HG02885 (cell line): ENCODE measurements at regions not wholly inside any gene's neighbourhood (a gene's known extent, or its start where the extent isn't known, plus 50 kb on each side); places are given as distances from the start of the nearest gene placed in this dataset.
"Not testable (repeated sequence)": the region's sequence is repeated elsewhere in the genome, so short reads cannot be mapped to it uniquely, and the experiment has no call there.

ENCODE experiments used
- ATAC-seq: cut with Tn5 transposase; IDR thresholded peaks from one replicate; pipeline ENCODE4 v1.9.1; 2021; ENCODE audit warnings: mild to moderate bottlenecking; ENCODE audit not compliant: unreplicated experiment, poor library complexity

DNA sequence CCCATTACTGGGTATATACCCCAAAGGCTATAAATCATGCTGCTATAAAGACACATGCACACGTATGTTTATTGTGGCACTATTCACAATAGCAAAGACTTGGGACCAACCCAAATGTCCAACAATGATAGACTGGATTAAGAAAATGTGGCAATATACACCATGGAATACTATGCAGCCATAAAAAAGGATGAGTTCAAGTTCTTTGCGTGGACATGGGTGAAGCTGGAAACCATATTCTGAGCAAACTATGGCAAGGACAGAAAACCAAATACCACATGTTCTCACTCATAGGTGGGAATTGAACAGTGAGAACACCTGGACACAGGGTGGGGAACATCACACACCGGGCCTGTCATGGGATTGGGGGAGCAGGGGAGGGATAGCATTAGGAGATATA, 54.4 kb upstream of the MUCL1 start:
- not testable (repeated sequence) for ATAC-seq

DNA sequence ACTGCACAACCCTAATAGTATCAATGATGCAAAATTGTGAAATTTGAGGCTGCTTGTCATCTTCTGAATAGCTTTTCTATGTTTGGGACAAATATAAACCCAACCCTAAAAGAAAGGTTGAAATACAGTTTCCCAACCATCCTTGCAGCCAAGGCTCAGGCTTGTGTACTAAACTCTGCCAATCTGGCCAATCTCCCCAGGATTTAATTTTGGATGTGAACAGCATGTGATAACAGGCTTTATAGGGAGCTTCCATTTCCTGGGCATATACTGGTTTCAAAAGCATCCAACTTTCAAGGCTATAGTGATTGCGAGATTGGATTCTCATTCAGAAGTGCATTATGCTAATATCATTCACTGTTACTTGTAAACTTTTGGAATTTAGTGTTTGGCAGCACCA, 55.7 kb upstream of the MUCL1 start:
- ATAC-seq, result no peak

- ATAC-seq, result no peak
These were observed 57.3 kb upstream of the MUCL1 start for GRCh38 chr12:54796991-54797390.

DNA sequence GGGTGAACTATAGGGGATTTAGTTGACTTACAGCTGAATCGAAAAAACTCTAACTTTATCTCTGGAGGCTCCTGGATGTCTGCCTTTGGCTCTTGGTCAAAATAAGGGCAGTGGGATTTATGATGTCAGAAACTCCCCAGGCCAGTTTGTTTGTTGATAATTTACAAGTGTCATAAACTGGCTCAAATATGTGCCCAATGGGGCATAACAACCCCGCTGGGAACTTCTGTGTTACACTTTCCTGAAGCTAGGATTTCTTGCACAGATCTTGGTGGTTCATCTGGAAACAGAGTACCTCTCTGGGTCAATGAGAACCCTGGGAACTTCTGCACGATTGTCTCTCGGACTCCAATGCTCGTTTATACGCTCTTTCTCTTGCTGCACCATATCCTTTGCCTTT, 58.7 kb upstream of the MUCL1 start:
- no peak for ATAC-seq

DNA sequence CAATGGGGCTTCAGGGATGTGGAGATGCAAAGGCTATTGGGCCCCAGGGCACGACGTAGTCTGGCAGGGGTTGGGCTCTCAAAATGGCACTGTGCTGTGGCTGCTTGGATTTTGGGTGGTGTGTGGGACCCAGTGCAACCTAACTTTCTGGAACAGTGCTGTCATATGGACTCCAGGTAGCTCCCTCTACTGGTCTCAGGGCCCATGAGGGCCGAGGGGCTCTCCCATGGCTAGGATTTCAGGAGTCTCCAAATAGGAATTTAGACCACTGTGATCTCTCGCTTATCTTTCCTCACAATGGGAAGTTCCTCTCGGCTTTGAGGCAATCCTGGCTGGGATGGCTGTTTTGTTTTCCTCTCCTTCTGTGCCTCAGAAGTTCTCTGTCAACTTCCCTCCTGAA, 68.2 kb upstream of the MUCL1 start:
- no peak for ATAC-seq

- ATAC-seq, result no peak
These were observed 70.2 kb upstream of the MUCL1 start for GRCh38 chr12:54784115-54784514.

DNA sequence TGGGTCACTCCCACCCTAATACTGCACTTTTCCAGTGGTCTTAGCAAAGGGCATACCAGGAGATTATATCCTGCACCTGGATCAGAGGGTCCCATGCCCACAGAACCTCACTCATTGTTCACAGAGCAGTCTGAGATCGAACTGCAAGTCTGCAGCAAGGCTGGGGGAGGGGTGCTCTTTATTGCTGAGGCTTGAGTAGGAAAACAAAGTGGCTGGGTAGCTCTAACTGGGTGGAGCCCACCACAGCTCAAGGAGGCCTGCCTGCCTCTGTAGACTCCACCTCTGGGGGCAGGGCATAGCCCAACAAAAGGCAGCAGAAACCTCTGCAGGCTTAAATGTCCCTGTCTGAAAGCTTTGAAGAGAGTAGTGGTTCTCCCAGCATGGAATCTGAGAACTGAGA, 77.3 kb upstream of the MUCL1 start:
- not testable (repeated sequence) for ATAC-seq

- ATAC-seq, result no peak
These were observed 80.7 kb upstream of the MUCL1 start for GRCh38 chr12:54773593-54773992.

DNA sequence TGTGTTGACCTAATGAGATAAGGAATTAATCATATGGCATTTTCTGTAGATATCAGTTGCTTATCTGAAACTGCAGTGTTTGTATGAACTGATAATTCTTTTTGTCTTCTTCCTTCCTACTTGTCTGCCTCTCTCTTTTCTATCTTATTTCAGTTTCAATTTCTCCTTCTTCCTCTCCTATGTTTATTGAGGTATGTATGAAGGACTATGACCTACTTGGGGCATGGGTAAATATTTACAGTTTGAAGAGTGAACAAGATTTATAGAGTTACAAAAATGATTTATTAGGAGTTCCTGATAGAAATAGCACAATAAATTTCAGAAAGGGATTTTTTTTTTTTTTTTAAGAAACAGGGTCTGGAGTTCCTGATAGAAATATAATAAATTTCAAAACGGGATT, 88.7 kb upstream of the MUCL1 start:
- no peak for ATAC-seq

GRCh38 chr12:54762390-54762789, 91.9 kb upstream of the MUCL1 start:
- ATAC-seq, result no peak

- ATAC-seq, result no peak
These were observed 94.6 kb upstream of the MUCL1 start for GRCh38 chr12:54759751-54760150.

GRCh38 chr12:54751493-54751892, 102.8 kb upstream of the MUCL1 start:
- no peak for ATAC-seq

DNA sequence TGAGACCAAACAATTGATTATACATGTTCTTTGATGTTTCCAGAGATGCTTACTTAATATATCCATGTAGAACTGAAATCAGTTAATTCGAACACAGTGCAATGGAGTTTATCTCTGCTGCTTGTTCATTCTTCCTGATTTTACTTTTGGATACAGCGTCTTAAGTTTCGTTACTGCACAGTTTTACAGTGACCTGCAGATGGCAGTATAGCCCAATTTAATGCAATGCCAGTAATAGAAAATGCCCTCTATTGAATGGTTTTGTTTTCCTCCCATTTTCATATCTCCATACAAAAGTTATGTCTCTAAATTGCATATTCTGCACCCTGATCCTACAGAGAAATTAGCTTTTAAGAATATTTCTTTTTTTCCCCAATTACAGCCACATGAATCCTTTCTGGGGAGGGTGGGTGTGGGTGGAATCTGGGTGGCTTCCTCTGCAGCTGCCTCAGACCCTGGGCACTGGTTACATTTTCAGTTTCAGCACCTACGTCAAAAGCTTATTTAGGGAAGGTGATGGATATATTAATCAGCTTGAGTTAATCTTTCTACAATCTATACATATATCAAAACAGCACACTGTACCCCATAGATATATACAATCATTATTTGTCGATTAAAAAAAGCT, 101.1 kb upstream of the DCD start:
- ATAC-seq, result peak; percentile 82

DNA sequence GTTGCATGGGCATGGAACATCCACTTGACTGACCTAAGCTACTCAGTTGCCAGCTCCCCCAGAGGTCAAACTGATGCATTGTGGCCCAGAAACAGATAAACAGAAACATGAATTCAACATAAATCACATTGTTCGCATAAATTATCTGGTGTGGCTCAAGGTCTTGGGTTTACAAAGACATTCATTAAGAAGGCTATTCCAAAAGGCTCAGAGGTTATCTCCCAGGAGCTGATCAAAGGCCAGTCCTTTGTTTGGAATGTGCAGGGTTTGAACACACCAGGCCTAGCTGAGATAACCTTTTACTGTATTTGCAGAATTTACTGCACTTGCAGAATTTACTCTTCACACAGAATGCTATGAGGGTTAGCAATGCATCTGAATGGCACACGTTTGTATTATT, 96.4 kb upstream of the DCD start:
- no peak for ATAC-seq

GRCh38 chr12:54740882-54741281, 92.7 kb upstream of the DCD start:
- no peak for ATAC-seq

DNA sequence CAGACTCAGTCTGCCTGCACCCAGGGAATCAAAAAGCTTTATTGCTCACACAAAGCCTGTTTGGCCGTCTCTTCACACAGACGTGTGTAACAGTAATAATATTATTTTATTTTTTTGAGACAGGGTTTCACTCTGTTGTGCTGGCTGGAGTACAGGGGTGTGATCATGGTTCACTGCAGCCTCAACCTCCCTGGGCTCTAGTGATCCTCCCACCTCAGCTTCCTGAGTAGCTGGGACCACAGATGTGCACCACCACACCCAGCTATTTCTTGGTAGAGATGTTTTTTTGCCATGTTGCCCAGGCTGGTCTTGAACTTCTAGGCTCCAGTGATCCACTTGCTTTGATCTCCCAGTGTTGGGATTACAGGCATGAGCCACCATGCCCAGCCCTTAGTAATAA, 88.4 kb upstream of the DCD start:
- no peak for ATAC-seq

- ATAC-seq, result no peak
These were observed 86.2 kb upstream of the DCD start for GRCh38 chr12:54734196-54734950.

- no peak for ATAC-seq
These were observed 77.2 kb upstream of the DCD start for GRCh38 chr12:54725233-54725843.

DNA sequence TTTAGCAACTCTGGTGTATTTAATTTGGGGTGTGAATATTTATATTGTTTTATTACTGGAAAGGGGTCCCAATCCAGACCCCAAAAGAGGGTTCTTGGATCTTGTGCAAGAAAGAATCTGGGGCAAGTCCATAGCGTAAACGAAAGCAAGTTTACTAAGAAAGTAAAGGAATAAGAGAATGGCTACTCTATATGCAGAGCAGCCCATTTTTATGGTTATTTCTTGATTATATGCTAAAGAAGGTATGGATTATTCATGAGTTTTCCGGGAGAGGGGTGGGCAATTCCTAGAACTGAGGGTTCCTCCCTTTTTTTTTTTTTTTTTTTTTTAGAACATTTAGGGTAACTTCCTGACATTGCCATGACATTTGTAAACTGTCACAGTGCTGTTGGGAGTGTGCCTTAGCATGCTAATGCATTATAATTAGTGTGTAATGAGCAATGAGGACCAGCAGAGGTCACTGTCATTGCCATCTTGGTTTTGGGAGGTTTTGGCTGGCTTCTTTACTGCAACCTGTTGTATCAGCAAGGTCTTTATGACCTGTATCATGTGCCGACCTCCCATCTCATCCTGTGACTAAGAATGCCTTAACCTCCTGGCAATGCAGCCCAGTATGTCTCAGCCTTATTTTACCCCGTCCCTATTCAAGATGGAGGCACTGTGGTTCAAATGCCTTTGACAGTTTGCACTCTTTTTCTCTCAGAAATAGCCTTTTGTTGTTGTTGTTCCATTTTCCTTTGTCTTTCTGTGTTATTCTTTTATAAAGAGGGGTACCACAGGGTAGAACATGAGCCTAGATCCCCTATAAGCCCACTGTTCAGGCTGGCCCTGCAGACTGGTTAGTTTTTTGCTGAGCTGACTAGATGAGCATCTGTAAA, 75.5 kb upstream of the DCD start:
- peak; percentile 78 for ATAC-seq

- ATAC-seq, result no peak
These were observed 73.1 kb upstream of the DCD start for GRCh38 chr12:54721312-54721711.

GRCh38 chr12:54719691-54720090, 71.5 kb upstream of the DCD start:
- ATAC-seq, result no peak
